GM18909 (cell line): ENCODE measurements at regions not wholly inside any gene's neighbourhood (a gene's known extent, or its start where the extent isn't known, plus 50 kb on each side); places are given as distances from the start of the nearest gene placed in this dataset.
A peak's percentile ranks its signal among the peaks of the same experiment; 100 is the strongest.

ENCODE experiments used
- ATAC-seq: cut with Tn5 transposase; IDR thresholded peaks from one replicate; pipeline ENCODE4 v1.9.1; 2021; ENCODE audit warnings: mild to moderate bottlenecking; ENCODE audit not compliant: unreplicated experiment, poor library complexity

- no peak for ATAC-seq
Measured at GRCh38 chr16:79348521-79349306, 251.8 kb downstream of the MAF start.

- ATAC-seq = no peak
Measured at GRCh38 chr16:79347277-79347676, 253.3 kb downstream of the MAF start.

GRCh38 chr16:79339863-79340262 lies 260.7 kb downstream of the MAF start:
- ATAC-seq = no peak

GRCh38 chr16:79337906-79338305 lies 262.6 kb downstream of the MAF start:
- no peak for ATAC-seq

- ATAC-seq = no peak
Measured at GRCh38 chr16:79336437-79337229, 263.9 kb downstream of the MAF start.

GRCh38 chr16:79334127-79334526 lies 266.4 kb downstream of the MAF start:
- ATAC-seq = no peak

GRCh38 chr16:79331066-79331465 lies 269.5 kb downstream of the MAF start:
- ATAC-seq = no peak

GRCh38 chr16:79329967-79330366 lies 270.6 kb downstream of the MAF start:
- no peak for ATAC-seq

- ATAC-seq = no peak
Measured at GRCh38 chr16:79329166-79329521, 271.4 kb downstream of the MAF start.

GRCh38 chr16:79328402-79329165 lies 272.0 kb downstream of the MAF start:
- ATAC-seq = no peak

GRCh38 chr16:79327836-79328235 lies 272.7 kb downstream of the MAF start:
- ATAC-seq = no peak

GRCh38 chr16:79326549-79326948 lies 274.0 kb downstream of the MAF start:
- ATAC-seq = no peak

GRCh38 chr16:79325226-79325945 lies 275.2 kb downstream of the MAF start:
- no peak for ATAC-seq

GRCh38 chr16:79320956-79321355 lies 279.6 kb downstream of the MAF start:
- no peak for ATAC-seq

GRCh38 chr16:79318143-79318899 lies 282.2 kb downstream of the MAF start:
- no peak for ATAC-seq

GRCh38 chr16:79317521-79317920 lies 283.0 kb downstream of the MAF start:
- ATAC-seq = no peak

- no peak for ATAC-seq
Measured at GRCh38 chr16:79317026-79317425, 283.5 kb downstream of the MAF start.

GRCh38 chr16:79316004-79316458 lies 284.5 kb downstream of the MAF start:
- ATAC-seq = peak; percentile 75

- ATAC-seq = no peak
Measured at GRCh38 chr16:79312502-79312901, 288.0 kb downstream of the MAF start.

GRCh38 chr16:79310710-79311109 lies 289.8 kb downstream of the MAF start:
- no peak for ATAC-seq
